Epithelial cell of prostate (primary cell): ENCODE measurements at regions not wholly inside any gene's neighbourhood (a gene's known extent, or its start where the extent isn't known, plus 50 kb on each side); places are given as distances from the start of the nearest gene placed in this dataset.
"Not testable (repeated sequence)": the region's sequence is repeated elsewhere in the genome, so short reads cannot be mapped to it uniquely, and the experiment has no call there.

ENCODE experiments used
- DNase-seq: peaks from one replicate; pipeline ENCODE4 v3.0.0-alpha.2; 2011; ENCODE audit warnings: low read depth, low spot score
- H3K27ac ChIP-seq: fragments of 450-650 bp; 2 replicates; pipeline ENCODE4 v1.5.1; 2017; ENCODE audit warnings: mild to moderate bottlenecking

DNA sequence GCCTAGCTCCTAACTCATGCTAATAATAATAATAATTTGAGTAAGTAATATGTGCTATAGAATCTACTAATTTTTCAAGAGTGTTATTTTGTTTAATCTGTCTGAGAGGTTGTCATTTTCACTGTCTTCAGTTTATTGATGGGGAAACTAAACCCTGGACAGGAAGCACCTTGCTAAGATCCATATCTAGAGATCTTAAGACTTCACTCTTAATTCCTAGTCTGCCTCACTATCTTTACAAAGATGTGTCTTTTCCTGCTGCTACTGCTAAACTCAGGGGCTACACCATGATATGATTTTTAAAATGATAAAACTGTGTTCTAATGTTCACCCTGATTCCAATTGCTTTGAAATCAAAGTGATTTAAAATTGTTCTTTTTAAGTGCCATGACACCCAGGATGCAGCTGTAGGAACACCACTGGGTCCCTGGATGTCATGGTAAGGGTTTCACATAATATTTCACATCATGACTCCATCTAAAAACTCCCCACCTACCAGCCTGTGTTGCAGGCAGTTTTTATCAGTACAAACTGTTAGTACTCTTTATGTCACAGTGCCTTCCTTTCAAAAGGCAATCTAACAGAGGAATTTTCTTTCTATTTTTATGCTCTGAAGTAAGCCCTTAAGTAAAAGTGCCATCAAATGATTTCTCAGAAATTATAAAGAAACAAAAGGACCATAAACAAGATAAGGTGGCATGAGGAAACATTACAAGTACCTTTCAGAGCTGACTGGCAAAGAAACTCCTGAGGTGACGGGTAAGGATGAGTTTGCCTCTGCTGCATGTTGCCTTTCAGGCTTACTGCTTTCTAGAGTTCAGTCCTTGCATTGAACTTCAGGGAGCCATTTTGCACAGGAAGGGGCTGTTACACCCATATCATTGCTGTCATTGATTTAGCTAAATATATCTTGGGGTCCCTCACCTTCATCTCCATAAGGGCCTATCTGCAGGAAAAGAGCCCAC is 160.1 kb upstream of the SATB1 start:
- no peak overlapping the region for H3K27ac ChIP-seq
- DNase-seq: no peak

DNA sequence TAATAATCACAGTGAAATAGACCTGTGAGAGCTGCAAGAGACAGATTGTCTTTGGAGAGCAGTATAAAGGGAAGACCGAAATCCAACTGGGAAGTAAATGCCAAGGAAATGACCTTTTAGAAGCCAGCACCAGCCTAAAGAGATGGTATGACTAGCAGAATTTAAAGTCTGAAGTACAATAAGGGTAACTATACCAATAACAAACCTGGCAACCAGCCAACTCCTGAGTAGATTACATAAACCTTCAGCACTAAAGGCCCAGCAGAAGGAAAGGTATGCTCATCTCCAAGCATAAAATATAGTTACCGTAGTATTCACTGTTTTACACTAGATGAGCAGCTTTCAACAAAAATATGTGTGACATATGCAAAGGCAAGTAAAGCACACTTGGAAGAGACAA is 155.1 kb upstream of the SATB1 start:
- no peak overlapping the region for H3K27ac ChIP-seq
- no peak for DNase-seq

DNA sequence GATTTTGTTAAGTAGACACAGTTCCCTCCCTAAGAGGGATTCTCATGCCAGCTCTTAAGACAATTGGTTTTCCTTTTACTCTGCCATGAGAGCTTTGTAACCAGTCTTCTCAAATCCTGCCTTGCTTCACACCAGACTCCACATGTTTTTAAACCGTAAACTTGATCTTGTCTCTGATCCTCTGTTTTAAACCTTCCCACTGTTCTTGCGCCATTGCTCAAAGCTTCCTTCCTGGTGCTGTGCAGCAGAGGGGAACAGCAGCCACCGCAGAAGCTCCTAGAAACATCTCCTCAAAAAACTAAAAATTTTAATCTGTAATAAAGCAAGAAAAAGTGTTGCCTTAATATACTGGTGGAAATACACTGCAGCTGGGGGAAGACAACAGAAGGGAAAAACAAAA is 154.5 kb upstream of the SATB1 start:
- H3K27ac ChIP-seq: no peak overlapping the region
- no peak for DNase-seq

DNA sequence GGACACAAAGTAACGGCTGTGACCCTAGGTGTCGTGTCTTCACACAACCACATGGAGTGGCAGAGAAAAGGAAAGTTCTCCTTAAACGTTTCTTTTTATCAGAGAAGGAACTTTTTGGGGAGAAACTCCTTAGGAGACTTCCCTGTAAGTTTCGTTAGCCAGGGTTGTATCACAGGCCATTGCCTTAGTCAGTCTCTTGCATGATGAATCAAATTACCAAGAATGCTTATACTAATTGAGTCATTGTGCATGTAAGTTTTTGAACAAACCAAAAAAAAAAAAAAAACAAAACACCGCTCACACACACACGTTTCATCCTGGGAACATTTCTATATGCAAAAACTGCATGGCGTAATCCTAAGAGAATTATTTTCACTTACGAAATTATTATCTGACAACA is 150.4 kb upstream of the SATB1 start:
- no peak overlapping the region for H3K27ac ChIP-seq
- DNase-seq: no peak

DNA sequence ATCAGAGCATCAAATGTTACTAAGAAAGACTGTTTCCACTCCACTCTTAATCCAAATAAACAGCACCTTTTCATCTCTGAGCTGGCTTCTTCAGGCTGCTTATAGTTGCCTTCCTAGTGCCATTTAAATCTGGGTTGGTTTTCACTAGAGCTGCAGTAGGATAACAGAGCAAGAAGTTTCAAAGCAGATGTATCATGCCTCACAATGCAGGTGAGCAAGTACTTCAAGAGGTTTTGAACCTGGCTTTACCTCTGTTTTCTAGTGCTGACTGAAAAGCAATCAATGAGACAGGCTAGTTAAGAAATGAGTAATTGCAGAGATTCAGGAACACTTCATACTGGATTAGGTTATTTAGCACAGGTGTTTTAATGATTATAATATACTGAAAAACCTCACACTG is 147.7 kb upstream of the SATB1 start:
- DNase-seq: no peak

DNA sequence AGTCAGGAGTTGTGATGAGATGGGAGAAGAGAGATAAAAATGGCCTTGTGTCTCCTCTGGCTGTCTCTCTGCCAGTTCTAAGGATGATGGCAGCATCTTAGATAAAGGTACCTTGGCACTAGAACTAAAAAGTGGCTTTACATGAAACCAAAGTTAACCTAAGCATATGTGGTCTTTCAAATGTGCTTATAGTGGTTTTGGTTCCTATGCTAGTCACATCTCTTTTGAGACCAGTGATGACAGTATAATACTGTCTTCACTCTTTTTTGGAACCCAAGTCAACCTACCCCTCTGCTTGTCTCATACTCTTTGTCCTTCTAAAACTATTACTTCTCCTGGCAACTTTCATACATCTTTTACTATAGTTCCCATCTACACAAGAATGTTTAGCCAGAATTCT is 142.2 kb upstream of the SATB1 start:
- no peak for DNase-seq
- H3K27ac ChIP-seq: no peak overlapping the region

More for the DNA sequence above, 147.7 kb upstream of the SATB1 start:
- H3K27ac ChIP-seq: no peak overlapping the region

DNA sequence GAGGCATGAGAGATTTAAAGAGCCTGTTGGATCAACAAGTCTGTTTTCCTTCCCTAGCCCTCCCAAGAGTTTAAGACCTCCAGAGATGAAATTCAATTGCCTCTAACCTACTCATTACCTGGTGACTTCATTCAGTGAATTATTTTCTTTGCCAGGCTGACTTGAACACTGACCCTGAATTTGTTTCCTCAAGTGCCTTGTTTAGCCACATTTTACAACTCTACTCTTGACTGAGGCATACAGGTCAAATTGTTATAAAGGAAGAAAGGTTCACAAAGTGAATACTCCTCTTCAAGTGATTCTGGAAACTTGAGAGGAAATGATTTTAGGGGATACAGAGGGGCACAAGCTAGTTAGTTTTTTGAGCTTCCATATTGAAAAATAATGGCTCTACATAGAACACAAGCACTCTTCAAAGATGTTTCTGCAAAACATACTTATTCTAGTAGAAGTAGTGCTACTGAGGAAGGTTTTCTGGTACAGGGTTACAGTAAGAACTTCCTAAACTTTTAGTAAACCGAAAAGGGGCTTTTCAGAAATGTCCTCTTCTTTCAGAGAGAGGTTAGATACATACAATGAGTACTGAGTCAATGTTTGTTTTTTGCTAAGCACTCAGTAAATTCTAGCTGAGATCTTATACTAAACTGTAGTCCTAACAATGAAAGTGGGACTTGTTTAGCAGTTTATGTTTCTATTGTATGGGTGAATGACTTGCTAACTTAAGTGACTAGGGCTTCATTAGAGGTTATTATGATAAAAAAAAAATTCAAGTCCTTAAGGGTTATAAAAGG is 137.4 kb upstream of the SATB1 start:
- H3K27ac ChIP-seq: no peak overlapping the region
- no peak for DNase-seq

- no peak overlapping the region for H3K27ac ChIP-seq
- DNase-seq: no peak
These were observed 134.2 kb upstream of the SATB1 start for GRCh38 chr3:18559331-18559842.

GRCh38 chr3:18558507-18558906 is 133.4 kb upstream of the SATB1 start:
- no peak for DNase-seq
- H3K27ac ChIP-seq: no peak overlapping the region

GRCh38 chr3:18557216-18557615 is 132.1 kb upstream of the SATB1 start:
- no peak for DNase-seq
- H3K27ac ChIP-seq: no peak overlapping the region

GRCh38 chr3:18556503-18557135 is 131.5 kb upstream of the SATB1 start:
- H3K27ac ChIP-seq: no peak overlapping the region
- DNase-seq: peak; percentile 45

DNA sequence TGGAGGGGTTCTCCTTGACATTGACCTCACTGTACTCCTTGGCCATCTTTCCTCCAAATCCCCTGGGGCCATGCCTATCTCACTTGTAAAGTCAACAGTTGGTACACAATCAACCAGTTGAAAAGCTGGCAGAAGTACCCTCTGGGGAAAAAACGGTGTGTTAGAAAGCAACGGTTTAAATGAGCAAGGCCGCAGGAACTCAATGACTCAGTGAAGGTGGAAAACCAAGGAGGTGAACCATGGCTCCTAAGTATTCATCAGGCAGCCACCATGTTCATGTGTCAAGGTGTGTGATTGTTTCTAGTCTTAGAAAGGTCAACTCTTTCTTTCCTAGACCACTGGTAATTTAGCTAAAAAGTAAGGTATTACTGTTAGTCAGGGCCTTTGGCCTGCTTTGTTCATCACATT is 130.9 kb upstream of the SATB1 start:
- H3K27ac ChIP-seq: no peak overlapping the region
- DNase-seq: no peak

GRCh38 chr3:18552579-18553105 is 127.5 kb upstream of the SATB1 start:
- not testable (repeated sequence) for DNase-seq

DNA sequence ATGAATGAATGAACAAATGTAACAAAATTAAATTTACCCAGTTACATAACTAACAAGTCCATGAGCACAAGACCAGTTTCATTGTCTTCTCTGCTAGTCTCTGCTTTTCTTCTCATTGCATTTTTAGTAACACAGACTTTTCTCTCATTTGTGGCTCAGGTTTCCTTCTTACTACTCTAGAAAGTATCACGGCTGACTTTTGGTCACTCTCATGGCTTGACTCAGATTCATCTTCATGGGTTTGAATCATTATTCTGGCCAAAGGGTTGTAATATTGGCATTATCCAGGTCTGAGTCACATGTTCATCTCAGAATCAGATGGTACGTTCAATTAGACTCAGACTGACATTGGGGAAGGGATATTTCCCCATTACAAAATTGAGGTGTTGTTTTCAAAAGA is 121.5 kb upstream of the SATB1 start:
- no peak overlapping the region for H3K27ac ChIP-seq
- DNase-seq: no peak

More at GRCh38 chr3:18552579-18553105, 127.5 kb upstream of the SATB1 start:
- H3K27ac ChIP-seq: not testable (repeated sequence)

DNA sequence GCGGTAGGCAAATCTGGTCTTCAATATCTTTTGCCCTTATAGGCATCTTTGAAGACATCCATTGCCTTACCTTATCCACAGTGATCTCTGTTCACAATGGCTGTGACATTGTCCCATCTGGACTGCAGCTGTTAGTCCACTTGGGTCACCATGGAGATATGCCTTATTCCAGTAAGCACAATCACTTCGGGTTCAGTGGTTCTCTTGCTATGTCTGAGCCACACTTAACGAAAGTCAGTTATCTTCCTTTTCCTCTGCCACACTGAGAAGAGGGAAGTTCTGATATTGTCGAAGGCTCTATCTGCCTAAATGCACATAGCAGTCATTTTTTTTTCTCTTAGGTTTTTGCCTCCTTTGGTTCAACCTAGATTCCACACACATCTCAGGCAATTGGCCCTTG is 119.0 kb upstream of the SATB1 start:
- DNase-seq: no peak
- no peak overlapping the region for H3K27ac ChIP-seq

GRCh38 chr3:18538463-18539230 is 113.5 kb upstream of the SATB1 start:
- DNase-seq: no peak
- H3K27ac ChIP-seq: no peak overlapping the region

- no peak for DNase-seq
These were observed 107.9 kb upstream of the SATB1 start for GRCh38 chr3:18533039-18533438.

GRCh38 chr3:18531662-18532061 is 106.5 kb upstream of the SATB1 start:
- no peak for DNase-seq
- H3K27ac ChIP-seq: no peak overlapping the region

More at GRCh38 chr3:18533039-18533438, 107.9 kb upstream of the SATB1 start:
- no peak overlapping the region for H3K27ac ChIP-seq

GRCh38 chr3:18529631-18530030 is 104.5 kb upstream of the SATB1 start:
- no peak overlapping the region for H3K27ac ChIP-seq
- DNase-seq: no peak

DNA sequence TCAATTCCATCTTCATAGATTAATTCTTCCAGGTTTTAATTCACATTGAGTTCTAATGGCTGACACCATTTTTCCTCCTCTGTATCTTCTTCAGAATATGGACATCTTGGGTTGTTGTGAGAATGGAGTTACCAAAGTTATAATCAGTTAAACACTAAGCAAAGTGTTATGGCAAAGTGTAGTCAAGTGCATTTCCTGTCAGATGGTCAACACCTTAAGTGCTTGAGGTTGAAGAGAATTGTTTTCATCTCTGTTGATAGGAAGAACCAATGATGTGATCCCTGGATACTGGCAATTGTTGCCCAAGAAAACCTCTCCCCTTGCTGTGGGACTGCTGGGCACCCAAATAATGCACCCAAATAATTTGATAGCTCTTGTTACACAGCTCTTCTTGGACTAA is 102.6 kb upstream of the SATB1 start:
- DNase-seq: no peak
- no peak overlapping the region for H3K27ac ChIP-seq
